Right lobe of liver (tissue), 6 donors: ENCODE measurements at regions not wholly inside any gene's neighbourhood (a gene's known extent, or its start where the extent isn't known, plus 50 kb on each side); places are given as distances from the start of the nearest gene placed in this dataset.

ENCODE experiments used
- ATAC-seq, 4 donors: fragments of 200-7000 bp; cut with Tn5 transposase; one replicate each; pipeline ENCODE4 v1.9.1; 2020; ENCODE audit warnings: mild to moderate bottlenecking in 4 of 4, moderate library complexity in 4 of 4
- DNase-seq, 3 donors: peaks; one replicate each; pipeline ENCODE4 v3.0.0-alpha.2; 2020
- H3K27ac ChIP-seq, 3 donors: fragments of 200-600 bp; one replicate each; pipeline ENCODE4 v1.8.0; 2022
- H3K27me3 ChIP-seq, 2 donors: fragments of 200-600 bp; one replicate each; pipeline ENCODE4 v1.8.0; 2022
- H3K36me3 ChIP-seq, 4 donors: fragments of 200-600 bp; sonication (generic) in 1 of 4; one replicate each; pipeline versions ENCODE4 v1.5.1 to v1.8.0; 2017 to 2022; ENCODE audit warnings: control low read depth in 1 of 4
- H3K4me1 ChIP-seq, 4 donors: fragments of 200-600 bp; sonication (generic) in 1 of 4; one replicate each; pipeline versions ENCODE4 v1.5.1 to v1.8.0; 2017 to 2022; ENCODE audit warnings: control low read depth in 1 of 4
- H3K4me3 ChIP-seq, 3 donors: fragments of 200-600 bp; one replicate each; pipeline ENCODE4 v1.8.0; 2022
- H3K9me3 ChIP-seq, 4 donors: fragments of 200-600 bp; sonication (generic) in 1 of 4; one replicate each; pipeline versions ENCODE4 v1.5.1 to v1.8.0; 2017 to 2022; ENCODE audit warnings: control low read depth in 1 of 4
- POLR2A ChIP-seq: fragments of 450-650 bp; IDR thresholded peaks from one replicate; pipeline ENCODE4 v1.6.1; 2017; ENCODE audit warnings: antibody characterized with exemption, mild to moderate bottlenecking
- WGBS: methylation state at CpG from one replicate; pipeline ENCODE4 v1.1.6; 2018; ENCODE audit warnings: low coverage, low lambda C conversion rate; ENCODE audit not compliant: insufficient coverage; ENCODE audit errors: missing lambda C conversion rate; 5-methylcytosine and 5-hydroxymethylcytosine counted together
- intact Hi-C, 2 donors: fragments of 100-400 bp; cut with DNase I; formaldehyde crosslinking; loops; one replicate each; pipeline versions ENCODE4 v1.11.2 to v1.14.1; 2022
- TF ChIP-seq, protein P1 (sequence below), 4 donors: fragments of 200-600 bp in 3 of 4; fragments of 450-650 bp in 1 of 4; IDR thresholded peaks; one replicate each; pipeline versions ENCODE4 v1.5.1 to v1.8.0; 2016 to 2022; ENCODE audit warnings: antibody characterized with exemption in 4 of 4, mild to moderate bottlenecking in 2 of 4
- donor health status: DM: no; HTN: yes; CAD: no.
- donor health status: DM: no; HTN: no; CAD: no.
- donor health status: DM: no; HTN: no; CAD: no.
- donor health status: DM: no; HTN: yes; CAD: no.
- donor health status: DM: no; HTN: yes; CAD: no.

DNA sequence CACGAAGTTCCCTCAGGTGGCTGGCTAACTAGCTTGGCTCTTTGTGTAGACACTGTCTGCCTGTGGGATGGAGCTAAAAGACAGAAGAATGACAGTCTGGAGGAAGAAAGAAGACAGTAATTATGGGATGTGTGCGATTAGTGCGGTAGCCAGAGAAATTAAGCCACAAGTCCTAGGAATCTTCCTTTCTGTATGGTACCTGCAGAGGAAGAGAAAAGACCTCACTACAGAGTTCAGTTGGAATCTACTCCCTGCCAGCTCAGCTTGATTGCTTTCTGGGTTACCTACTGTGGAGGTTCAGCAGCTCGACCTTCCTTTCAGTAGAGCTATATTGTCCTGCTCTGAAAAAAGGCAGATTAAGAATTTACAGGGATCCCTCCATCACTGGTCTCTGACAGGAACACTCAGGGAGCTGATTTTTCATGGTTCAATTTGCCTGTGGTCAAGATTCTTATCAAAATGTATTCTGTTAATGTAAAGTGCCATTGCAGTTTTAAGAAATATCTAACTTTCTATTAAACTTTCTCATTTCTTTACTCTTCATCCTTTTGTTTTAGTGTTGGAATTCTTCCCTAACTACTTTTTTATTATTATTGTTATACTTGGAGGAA lies 187.2 kb downstream of the CENPW start:
- DNase-seq: no peak
- 63% methylated on average over 4 of the region's 4 CpGs for WGBS
- no peaks in the 10 kb centered on the region for H3K9me3 ChIP-seq
- intact Hi-C loops: no loop called here
- H3K36me3 ChIP-seq: no peaks in the 10 kb centered on the region
- TF ChIP-seq, protein P1, sequence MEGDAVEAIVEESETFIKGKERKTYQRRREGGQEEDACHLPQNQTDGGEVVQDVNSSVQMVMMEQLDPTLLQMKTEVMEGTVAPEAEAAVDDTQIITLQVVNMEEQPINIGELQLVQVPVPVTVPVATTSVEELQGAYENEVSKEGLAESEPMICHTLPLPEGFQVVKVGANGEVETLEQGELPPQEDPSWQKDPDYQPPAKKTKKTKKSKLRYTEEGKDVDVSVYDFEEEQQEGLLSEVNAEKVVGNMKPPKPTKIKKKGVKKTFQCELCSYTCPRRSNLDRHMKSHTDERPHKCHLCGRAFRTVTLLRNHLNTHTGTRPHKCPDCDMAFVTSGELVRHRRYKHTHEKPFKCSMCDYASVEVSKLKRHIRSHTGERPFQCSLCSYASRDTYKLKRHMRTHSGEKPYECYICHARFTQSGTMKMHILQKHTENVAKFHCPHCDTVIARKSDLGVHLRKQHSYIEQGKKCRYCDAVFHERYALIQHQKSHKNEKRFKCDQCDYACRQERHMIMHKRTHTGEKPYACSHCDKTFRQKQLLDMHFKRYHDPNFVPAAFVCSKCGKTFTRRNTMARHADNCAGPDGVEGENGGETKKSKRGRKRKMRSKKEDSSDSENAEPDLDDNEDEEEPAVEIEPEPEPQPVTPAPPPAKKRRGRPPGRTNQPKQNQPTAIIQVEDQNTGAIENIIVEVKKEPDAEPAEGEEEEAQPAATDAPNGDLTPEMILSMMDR (IDR thresholded peaks at IDR 0.05): no peak
- ATAC-seq: no peak
- no peak overlapping the region for H3K27ac ChIP-seq
- peaks cover 0 to 15% (median 0%) of the 10 kb centered on the region in 4 donors for H3K4me1 ChIP-seq
- H3K4me3 ChIP-seq: no peak overlapping the region
- H3K27me3 ChIP-seq: no peaks in the 10 kb centered on the region

DNA sequence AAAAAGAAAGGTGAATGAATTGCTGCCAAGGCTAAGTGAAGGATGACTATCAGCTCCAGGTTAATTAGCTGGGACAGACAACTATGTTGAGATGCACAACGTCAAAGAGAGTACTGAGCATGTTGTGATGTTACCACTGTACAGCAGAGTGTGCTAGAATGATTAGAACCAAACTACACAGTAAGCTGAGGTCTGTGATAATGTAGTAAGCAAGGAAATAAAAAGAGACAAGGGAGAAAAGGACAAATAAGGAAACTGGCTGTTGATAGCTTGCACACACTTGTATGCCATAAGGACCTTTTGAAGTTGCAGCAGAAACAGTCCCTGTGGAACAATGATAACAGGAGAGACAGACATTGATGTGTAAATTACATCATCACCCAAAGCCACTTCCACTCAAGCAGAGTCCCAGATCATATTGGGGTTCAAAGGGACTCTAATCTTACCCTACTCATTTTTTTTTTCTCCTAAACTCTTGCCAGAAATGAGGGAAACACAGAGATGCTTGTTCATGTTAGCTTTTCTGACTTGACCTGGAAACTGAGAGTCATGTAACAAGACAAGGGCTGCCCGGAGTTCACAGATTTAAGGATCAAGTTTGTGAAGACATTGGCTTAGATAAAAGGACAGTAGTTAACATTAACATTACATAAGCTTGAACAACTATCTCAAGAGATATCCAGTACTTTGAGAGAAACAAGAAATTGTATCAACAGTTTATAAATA lies 189.9 kb downstream of the CENPW start:
- Histone ChIP-seq H3K4me1 (peaks cover 0 to 5% (median 0%) of the 10 kb centered on the region in 4 donors), H3K9me3 (no peaks in the 10 kb centered on the region), H3K27ac (no peak overlapping the region), H3K27me3 (no peaks in the 10 kb centered on the region), H3K36me3 (no peaks in the 10 kb centered on the region), H3K4me3 (no peak overlapping the region)
- DNase-seq (no peak), ATAC-seq (peak; percentile 51 to 63 (median 54))
- no peak for TF ChIP-seq POLR2A
- TF ChIP-seq, protein P1 (IDR thresholded peaks at IDR 0.05): peak in 1 of 4 donors; percentile 21
- 56% methylated on average over 2 of the region's 2 CpGs for WGBS
- intact Hi-C loops: no loop called here

DNA sequence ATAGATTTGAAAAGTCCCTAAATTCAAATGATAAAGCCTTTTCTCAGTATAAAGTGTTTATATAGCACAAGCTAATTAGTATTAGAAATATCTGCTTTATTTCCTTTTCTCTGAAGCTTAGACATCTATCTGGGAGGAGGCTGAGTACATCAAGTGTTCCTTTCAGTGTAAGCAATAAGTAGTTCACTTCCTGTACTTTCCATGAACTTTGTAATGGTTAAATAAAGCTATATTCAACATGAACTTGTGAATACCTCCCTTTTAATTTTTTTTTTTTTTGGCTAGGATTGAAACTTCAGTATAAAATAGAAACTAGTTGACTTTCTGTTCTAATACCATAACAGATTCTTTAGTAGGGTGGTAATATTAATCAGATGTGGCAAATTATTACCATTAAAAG lies 190.9 kb downstream of the CENPW start:
- Histone ChIP-seq H3K9me3 (no peaks in the 10 kb centered on the region), H3K27ac (no peak overlapping the region), H3K4me3 (no peak overlapping the region), H3K27me3 (no peaks in the 10 kb centered on the region), H3K4me1 (peaks cover 0 to 3% (median 0%) of the 10 kb centered on the region in 4 donors), H3K36me3 (no peaks in the 10 kb centered on the region)
- intact Hi-C loops: no loop called here
- peak; percentile 40 to 59 (median 47) for ATAC-seq
- TF ChIP-seq, protein P1 (IDR thresholded peaks at IDR 0.05): no peak
- no peak for TF ChIP-seq POLR2A
- no peak for DNase-seq

DNA sequence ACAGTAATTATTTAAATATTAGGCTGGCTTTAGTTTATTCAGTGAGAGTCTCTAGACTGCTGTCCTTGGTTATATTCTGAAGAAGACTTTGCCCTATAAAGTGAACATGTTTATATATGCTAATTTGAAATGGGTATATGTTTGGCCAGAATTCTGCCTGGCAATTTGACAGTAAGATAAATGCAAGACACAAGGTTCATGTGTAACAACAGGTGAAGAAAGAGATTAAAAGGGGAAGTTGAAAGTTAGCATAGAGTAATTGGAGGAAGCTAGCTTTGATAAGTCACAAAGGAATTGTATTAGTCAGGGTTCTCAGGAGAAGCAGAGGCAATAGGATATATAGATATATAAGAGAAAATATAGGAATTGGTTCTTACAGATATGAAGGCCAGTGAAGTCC lies 191.4 kb downstream of the CENPW start:
- no peak overlapping the region for H3K4me3 ChIP-seq
- no peak overlapping the region for H3K27ac ChIP-seq
- no peak for DNase-seq
- no peak for ATAC-seq
- peaks cover 0 to 3% (median 0%) of the 10 kb centered on the region in 4 donors for H3K4me1 ChIP-seq
- TF ChIP-seq, protein P1 (IDR thresholded peaks at IDR 0.05): no peak
- TF ChIP-seq POLR2A: no peak
- H3K27me3 ChIP-seq: no peaks in the 10 kb centered on the region
- intact Hi-C loops: no loop called here
- H3K9me3 ChIP-seq: no peaks in the 10 kb centered on the region
- H3K36me3 ChIP-seq: no peaks in the 10 kb centered on the region
